HTR-8/SVneo (cell line): ENCODE measurements at regions not wholly inside any gene's neighbourhood (a gene's known extent, or its start where the extent isn't known, plus 50 kb on each side); places are given as distances from the start of the nearest gene placed in this dataset.
"Not testable (repeated sequence)": the region's sequence is repeated elsewhere in the genome, so short reads cannot be mapped to it uniquely, and the experiment has no call there.

ENCODE experiments used
- DNase-seq: peaks from one replicate; pipeline ENCODE4 v3.0.0; 2011; ENCODE audit warnings: low spot score, mixed read lengths; ENCODE audit not compliant: insufficient read length
- FAIRE-seq: peaks from 2 replicates; lab custom pipeline; 2011; peaks lifted over from hg19 to GRCh38; lab: Jason Lieb, UNC

DNA sequence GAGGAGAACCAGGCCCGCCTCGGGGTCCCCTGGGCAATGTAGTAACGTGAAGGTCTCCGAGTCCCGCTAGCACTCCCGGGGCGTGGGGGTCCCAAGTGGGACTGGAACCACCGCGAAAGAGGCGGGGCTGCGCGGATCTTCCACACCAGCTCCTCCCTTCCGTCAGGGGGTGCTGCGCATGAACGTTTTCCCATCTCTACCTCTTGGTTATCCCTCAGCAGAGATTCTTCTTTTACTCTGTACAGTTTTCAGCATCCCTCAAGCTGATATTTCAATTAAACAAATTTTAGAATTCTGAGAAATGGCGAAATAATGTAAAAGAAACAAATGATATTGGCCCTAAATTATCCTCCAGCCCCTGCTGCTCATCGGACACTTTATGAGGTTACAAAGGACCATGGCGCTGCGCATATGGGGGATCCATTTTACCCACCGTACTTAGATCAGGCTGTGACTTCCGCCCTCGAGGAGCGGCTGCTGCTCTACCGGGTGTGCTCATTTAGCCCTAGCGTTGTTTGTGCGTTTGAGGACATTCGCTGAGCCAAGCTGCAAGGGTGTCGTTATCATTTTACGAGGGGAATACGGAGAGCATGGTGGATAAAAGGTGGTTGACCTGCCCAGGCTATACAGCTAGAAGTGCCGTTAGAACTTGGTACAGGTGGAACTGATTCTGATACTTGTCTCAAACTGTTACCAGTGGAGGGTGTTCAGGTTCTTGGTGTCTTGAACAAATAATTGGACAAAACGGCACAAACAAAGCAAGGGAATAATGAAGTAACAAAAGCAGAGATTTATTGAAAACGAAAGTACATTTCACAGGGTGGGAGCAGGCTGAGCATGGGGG lies 75.2 kb upstream of the CHD6 start:
- FAIRE-seq (peak; percentile 99), DNase-seq (peak; percentile 94)

DNA sequence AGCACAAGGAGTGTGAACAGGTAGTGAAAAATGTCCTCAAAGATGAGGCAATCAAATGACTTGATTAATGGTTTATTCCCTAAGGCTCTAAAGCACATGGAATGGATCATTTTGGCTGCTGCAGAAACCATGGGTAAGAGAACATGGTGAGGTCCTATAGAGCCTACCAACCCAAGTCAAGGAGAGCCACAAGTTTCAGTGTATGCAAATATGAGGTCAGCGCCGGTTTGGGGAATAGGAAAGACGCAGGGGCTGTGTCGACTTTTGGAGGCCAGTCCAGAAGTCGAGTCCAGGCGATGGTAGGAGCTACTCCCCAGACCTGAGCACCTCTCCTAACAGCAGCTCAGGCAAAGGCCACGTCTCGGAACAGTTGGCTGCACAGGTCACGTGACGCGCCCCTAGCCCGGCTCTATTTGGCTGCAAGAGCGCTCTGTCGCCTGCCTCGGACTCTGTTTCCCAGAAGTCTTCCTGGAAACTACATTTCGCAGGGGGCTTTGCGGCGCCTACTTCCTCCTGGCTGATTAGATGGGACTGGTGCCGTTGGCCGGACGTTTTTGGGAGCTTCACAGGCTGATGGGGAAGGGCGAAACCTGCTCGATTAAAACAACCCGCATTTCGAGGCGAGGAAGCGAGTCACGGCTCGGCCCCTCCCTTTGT lies 74.4 kb upstream of the CHD6 start:
- no peak for FAIRE-seq

DNA sequence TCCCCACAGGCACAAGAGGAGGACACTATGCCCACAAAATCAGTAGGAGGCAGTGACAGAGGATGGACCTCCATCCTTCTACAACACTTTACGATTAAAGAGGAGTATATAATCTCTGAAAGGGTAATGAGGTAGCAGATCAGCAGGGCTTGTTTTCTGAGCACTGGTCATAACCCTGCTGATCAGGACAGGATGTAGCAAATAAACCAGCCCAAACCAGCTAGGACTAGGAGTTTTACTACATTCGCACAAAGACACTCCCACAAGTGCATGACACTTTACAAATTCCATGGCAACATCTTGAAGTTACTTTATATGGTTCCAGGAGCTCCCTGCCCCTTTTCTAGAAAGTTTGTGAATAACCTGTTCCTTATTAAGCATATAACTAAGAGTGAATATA lies 73.3 kb upstream of the CHD6 start:
- DNase-seq (no peak), FAIRE-seq (no peak)

More for the DNA sequence above, 74.4 kb upstream of the CHD6 start:
- peak; percentile 86 for DNase-seq

DNA sequence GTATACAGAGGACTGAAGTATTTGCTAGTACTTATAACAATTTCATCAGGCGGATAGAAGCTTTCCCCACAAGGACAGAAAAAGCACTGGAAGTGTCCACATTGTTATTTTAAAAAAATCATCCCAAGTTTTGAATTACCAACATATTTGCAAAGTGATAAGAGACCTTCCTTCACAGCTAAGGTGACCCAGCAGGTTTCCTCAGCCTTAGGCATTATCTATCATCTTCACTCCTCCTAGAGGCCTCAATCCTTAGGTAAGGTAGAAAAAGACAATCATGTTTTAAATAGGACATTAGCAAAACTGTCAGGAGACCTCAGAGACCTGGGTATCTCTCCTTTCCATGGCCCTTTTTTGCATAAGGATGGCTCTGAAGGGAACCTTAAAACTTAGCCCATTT lies 72.5 kb upstream of the CHD6 start:
- no peak for FAIRE-seq
- DNase-seq = no peak

DNA sequence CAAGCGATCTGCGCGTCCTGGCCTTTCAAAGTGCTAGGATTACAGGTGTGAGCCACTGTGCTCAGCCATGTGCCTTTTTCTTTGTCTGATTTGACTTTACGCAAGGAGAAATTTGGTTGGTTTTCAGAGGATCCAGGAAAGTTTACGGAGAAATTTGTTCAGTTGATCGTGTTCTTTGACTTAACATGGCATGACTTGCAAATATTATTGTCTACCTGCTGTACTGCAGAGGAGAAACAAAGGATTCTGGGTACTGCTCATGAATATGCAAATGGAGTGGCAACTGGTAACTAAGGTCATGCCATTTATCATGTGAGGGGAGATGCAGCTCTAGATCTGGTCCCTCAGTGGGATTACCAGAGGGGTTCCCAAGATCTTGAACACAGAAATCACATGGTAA lies 68.8 kb upstream of the CHD6 start:
- DNase-seq = no peak
- peak; percentile 46 for FAIRE-seq

DNA sequence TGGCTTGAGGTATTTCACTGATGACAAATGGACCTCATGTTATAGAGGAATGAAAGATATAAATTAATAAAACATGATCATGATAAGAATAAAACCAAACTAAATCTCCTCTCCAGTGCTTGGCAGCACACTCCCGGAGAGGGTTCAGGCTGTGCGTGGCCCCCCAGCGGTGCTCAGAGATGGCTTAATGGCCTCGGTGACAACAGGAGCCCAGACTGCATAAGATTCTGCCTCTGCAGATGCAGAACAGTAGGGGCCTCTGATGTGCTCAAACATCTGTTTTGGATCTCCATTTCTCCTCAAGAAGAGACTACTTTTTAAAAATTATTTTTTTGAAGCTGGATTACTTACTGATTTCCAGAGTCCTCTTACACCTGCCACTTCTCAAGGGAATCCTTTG lies 67.0 kb upstream of the CHD6 start:
- DNase-seq, FAIRE-seq: not testable (repeated sequence)

DNA sequence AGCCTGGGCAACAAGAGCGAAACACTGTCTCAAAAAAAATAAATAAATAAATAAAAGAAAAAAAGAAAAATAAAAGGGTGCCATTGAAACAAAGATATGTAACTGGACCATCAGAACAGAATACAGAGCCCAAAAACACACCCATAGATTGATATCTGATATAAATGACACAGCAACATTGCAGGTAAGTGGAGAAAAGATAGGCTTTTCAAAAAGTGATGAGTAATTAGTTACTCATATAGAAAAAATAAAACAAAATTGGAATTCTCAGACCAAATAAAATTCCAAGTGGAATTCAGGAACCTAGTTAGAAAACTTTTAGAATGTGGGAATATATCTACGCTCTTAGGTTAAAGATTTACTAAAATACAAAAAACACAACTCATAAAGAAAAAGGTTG lies 60.6 kb upstream of the CHD6 start:
- no peak for DNase-seq
- FAIRE-seq = no peak

DNA sequence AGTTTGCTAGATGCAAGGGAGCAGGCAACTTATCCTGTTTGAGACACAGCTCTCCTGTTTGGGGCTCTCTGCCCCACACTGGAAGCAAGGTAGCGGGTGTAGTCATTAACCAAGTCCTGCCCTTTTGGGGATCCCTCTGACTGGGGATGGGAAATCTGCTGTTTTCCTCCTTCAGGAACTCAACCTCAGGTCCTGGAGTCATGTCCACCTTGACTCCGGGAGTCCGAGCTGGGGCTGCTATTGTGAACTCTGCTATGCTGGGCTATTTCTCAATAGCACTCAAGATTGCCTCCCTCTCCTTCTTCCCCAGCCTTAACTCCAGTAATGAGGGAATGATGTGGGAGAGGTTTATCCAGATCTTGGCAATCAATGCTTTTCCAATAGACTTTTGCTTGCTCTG lies 54.1 kb upstream of the CHD6 start:
- no peak for DNase-seq
- no peak for FAIRE-seq

DNA sequence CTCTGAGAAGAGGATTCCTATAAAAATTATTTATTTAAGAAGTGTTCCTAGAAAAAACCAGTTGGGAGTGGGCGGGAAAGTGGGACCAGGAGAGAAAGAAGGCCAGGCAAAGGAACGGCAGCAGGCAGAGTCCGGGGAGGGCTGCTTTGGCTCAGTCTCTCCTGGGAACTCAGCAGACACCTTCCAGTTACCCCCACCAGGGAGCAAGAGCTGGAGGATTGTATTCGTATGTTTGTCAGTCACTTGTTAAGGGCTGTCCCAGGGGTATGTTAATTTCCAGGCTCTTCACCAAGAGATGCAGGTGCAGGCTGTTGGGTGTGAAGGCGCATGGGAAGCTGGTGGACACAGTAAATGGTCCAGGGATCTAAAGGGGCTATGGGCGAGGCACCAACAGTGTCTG lies 53.0 kb upstream of the CHD6 start:
- peak; percentile 9 for FAIRE-seq
- no peak for DNase-seq

DNA sequence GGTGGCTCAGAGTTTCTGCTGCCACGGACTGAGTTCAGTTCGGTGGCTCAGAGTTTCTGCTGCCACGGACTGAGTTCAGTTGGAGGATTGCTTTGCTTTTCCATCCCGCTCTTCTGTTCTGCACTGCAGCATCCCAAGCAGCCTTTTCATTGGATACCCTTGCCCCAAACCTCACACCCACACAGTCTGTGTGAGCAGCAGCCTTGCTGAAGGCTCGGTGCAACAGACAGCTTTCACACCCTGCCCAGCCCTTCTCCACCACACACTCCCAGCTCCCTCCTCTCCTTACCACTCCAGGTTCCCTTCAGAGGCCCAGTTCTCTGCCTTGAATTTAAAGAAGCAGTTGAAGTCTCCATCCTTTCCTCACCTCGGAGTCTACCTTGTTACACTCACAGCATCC lies 52.5 kb upstream of the CHD6 start:
- DNase-seq = no peak
- peak; percentile 59 for FAIRE-seq

DNA sequence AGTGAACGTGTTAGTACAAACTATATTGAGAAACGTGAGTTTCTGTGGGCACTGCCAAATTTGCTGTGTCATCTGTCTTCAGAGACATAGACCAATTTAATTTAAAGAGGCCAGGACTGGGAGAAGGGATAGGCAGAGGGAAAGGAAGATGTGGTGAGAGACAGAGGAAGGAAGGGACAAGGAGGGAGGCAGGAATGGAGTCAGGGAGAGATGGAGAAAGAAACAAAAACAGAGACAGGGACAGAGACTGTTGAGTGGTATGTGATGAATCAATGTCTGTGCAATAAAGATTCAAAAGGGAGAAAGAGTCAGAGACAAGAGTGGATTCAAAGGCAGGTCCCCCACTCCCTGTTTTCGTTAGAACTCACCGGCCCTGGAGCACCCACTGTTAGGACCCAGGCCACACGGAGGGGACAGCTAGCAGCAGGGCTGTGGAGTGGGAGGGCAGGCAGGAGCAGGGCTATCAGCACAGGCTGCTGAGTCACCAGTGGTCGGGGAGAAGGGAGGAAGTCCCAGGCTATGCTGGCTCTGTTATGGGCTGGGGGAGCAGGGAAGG lies 51.6 kb upstream of the CHD6 start:
- FAIRE-seq = no peak
- DNase-seq = no peak

DNA sequence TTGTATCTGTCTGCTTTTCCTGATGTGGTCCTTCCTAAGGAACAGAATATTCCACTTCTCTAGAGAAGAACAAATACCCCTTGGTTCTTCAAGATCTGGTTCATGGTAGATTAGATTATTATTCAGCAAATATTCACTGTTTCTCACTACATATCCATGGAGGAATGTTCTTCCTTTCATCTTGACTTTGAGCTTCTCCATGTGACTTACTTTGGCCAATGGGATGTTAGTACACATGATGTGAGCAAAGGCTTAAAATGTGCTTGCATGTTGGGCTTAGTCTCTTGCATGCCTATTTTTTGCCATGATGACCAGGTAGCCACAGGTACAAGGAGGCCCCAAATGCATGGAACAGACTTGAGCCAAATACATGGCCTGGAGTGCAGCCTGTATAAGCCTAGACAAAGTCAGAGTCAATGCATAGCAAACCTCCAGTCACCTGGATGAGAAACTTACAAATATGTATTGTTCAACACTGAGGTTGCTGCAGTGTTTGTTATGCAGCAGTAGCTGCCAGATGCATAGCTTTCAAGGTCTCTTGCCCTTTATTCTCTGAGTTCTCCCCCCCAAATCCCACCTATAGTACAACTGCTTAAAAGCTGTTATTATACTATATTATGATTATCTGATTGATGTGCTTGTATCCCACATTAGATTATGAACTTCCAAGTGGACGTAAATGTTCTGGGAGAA lies 50.0 kb upstream of the CHD6 start:
- FAIRE-seq = peak; percentile 38
- no peak for DNase-seq
